ENCODE measurements at regions not wholly inside any gene's neighbourhood (a gene's known extent, or its start where the extent isn't known, plus 50 kb on each side); places are given as distances from the start of the nearest gene placed in this dataset.

DNA sequence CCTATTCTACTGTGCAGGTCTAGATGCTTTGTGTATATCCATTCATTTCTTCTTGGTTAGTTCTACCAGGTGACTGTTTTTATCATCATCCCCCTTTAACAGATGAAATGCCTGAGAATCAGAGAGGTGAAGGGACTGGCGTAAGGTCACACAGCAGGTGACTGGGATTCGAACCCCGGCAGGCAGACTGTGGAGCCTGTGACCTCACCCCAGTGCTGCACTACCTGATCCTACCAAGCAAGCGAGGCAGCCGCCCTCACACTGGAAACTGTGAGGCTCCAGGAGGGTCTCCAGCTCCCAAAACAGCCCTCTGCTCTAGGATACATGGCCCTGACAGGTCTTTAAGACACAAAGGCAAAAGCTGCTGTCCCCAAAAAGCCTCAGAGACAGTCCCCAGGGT lies 91.7 kb downstream of the CHST1 start:
- Histone ChIP-seq H3K4me3 (ENCODE audit: low read length) (no peak overlapping the region), H3K4me1 (ENCODE audit: insufficient read depth, low read length) (peaks cover 16% of the 10 kb centered on the region; the same call in 1 of the 2 replicates), H3K36me3 (ENCODE audit: insufficient read depth, low read length) (no peaks in the 10 kb centered on the region), H3K9me3 (ENCODE audit: insufficient read depth, low read depth, low read length) (no peaks in the 10 kb centered on the region), H3K27me3 (ENCODE audit: insufficient read depth, low read length) (no peaks in the 10 kb centered on the region), H3K9ac (ENCODE audit: low read depth, low read length) (no peak overlapping the region), H3K27ac (ENCODE audit: low read depth, low read length) (no peak overlapping the region)
- 90% methylated on average over 5 of the region's 5 CpGs for WGBS

DNA sequence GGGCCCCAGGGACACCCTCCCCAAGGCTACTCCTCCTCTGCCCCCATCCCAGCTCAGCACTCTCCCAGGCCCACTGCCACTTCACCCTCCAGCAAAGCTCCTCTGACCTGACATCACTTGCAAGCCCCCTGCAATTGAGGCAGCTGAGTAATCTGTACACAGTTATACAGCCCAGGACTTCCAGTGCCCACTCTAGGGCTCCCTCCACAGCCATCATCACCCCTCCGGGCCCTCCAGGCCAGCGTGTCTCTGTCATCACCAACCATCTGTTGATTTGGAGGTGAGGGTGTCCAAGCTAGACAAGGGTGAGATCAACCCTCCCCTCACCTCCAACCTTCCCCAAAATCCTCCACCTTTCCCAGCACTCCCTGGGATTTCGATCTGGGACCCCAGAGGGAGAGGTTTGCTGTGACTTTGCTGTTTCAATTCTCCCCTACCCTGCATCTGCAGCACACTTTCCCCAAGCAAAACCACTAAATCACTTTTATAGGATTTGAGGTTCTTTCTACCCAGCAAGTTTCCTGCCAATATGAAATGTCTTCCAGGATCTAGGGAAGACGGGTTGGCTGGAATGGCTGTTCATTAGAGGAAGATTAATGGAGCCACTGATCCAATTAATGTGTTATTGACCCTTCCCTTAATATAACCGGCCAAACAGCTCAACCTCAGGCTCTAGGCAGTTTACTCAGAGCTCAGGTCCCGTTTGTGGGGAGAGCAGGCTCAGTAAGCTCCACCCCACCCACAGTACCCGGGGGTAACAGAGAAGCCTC lies 92.9 kb downstream of the CHST1 start:
- no peak overlapping the region for H3K9ac ChIP-seq (ENCODE audit: low read depth, low read length)
- peaks cover 8% of the 10 kb centered on the region; the same call in 1 of the 2 replicates for H3K4me1 ChIP-seq (ENCODE audit: insufficient read depth, low read length)
- no peaks in the 10 kb centered on the region for H3K27me3 ChIP-seq (ENCODE audit: insufficient read depth, low read length)
- H3K36me3 ChIP-seq (ENCODE audit: insufficient read depth, low read length), result no peaks in the 10 kb centered on the region
- no peaks in the 10 kb centered on the region for H3K9me3 ChIP-seq (ENCODE audit: insufficient read depth, low read depth, low read length)
- WGBS, result 89% methylated on average over 6 of the region's 7 CpGs
- H3K27ac ChIP-seq (ENCODE audit: low read depth, low read length), result no peak overlapping the region
- H3K4me3 ChIP-seq (ENCODE audit: low read length), result no peak overlapping the region

DNA sequence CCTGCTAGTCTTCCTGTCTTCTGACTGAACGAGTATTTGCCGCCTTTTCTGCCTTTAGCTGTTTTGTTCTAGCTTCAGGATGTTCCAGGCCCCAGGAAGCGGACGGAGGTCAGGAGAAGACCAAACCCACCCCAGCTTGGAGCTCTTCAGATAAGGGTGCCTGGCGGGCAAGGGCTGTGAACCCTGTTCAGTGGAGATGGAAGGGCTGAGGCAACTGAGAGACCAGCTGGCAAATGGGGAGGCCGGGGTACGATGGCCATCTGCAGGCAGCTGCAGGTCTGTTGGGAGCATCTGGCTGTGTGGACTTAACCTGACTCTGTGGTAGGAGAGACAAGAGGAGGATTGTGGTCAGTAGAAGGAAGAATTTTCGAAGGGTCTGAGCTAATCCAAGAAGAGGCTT lies 95.6 kb downstream of the CHST1 start:
- Histone ChIP-seq H3K9ac (ENCODE audit: low read depth, low read length) (no peak overlapping the region), H3K9me3 (ENCODE audit: insufficient read depth, low read depth, low read length) (no peaks in the 10 kb centered on the region), H3K27me3 (ENCODE audit: insufficient read depth, low read length) (no peaks in the 10 kb centered on the region), H3K4me1 (ENCODE audit: insufficient read depth, low read length) (no peaks in the 10 kb centered on the region), H3K36me3 (ENCODE audit: insufficient read depth, low read length) (no peaks in the 10 kb centered on the region), H3K4me3 (ENCODE audit: low read length) (no peak overlapping the region), H3K27ac (ENCODE audit: low read depth, low read length) (no peak overlapping the region)
- 92% methylated on average over 8 of the region's 8 CpGs for WGBS

DNA sequence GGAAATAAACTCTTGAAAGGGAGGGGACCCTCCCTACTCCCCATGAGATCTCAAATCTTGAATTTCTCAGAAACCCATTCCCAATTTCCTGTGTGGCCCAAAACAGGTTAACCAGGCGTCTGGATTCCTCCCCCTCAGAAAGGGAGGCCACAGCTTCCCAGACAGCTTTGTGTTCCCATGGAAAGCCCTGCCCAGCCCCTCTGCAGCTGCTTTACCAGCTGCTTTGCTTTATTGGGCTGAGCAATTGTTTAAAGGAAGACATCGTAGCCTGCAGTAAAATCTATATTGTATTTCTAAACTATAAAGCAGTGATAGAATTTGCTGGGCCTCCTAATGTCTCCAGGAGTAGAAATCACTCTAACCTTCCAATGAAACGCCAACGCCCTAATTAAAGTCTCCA lies 97.4 kb downstream of the CHST1 start:
- Histone ChIP-seq H3K4me1 (ENCODE audit: insufficient read depth, low read length) (no peaks in the 10 kb centered on the region; the same call in 1 of the 2 replicates), H3K9me3 (ENCODE audit: insufficient read depth, low read depth, low read length) (no peaks in the 10 kb centered on the region), H3K27me3 (ENCODE audit: insufficient read depth, low read length) (no peaks in the 10 kb centered on the region), H3K36me3 (ENCODE audit: insufficient read depth, low read length) (no peaks in the 10 kb centered on the region), H3K4me3 (ENCODE audit: low read length) (no peak overlapping the region), H3K27ac (ENCODE audit: low read depth, low read length) (no peak overlapping the region), H3K9ac (ENCODE audit: low read depth, low read length) (no peak overlapping the region)
- WGBS, result 85% methylated on average over 3 of the region's 4 CpGs

DNA sequence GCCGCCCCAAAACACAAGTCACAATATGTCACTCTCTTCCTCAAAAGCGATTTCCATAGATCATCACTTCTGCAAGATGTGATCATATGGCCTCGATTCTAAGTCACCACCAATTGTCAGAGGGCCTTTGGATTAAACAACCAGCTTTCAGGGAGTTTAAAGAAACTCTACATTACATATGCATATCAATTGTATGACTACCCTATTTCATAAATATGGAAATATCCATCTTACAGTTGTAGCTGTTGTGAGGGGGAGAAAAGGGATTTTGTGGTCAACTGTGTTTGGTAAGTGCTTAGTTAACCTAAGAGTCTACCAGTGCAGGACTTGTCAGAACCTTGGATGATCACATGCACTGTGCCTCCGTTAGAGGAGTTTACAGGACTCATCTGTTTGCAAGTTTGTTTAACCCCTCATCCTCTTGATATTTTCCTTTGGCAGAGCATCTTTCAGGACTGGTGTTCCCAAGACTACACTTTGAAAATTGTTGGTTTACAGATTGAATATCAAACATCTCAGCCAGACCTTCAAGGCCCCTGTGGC lies 99.9 kb downstream of the CHST1 start:
- H3K27me3 ChIP-seq (ENCODE audit: insufficient read depth, low read length), result no peaks in the 10 kb centered on the region
- H3K4me1 ChIP-seq (ENCODE audit: insufficient read depth, low read length), result no peaks in the 10 kb centered on the region; the same call in 1 of the 2 replicates
- H3K4me3 ChIP-seq (ENCODE audit: low read length), result no peak overlapping the region
- H3K27ac ChIP-seq (ENCODE audit: low read depth, low read length), result no peak overlapping the region
- WGBS, result 91% methylated on average over 4 of the region's 4 CpGs
- no peak overlapping the region for H3K9ac ChIP-seq (ENCODE audit: low read depth, low read length)
- no peaks in the 10 kb centered on the region for H3K36me3 ChIP-seq (ENCODE audit: insufficient read depth, low read length)
- no peaks in the 10 kb centered on the region for H3K9me3 ChIP-seq (ENCODE audit: insufficient read depth, low read depth, low read length)

DNA sequence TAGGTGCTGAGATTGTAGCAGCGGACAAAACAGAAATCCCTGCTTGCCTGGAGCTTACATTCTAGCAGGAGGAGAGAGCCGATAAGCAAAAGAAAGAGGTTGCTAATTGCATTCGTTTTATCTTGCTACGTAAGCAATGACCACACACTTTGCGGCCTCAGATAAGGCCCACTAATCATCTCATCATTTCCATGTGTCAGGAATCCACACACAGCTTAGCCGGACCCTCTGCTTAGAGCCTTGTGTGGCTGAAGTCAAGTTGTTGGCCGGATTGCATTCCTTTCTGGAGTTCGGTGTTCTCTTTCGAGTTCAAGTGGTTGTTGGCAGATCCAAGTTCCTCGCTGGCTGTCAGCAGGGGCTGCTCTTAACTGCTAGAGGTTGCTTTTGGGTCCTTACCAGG lies 101.6 kb downstream of the CHST1 start:
- 69% methylated on average over 10 of the region's 10 CpGs for WGBS
- Histone ChIP-seq H3K9me3 (ENCODE audit: insufficient read depth, low read depth, low read length) (no peaks in the 10 kb centered on the region), H3K36me3 (ENCODE audit: insufficient read depth, low read length) (no peaks in the 10 kb centered on the region), H3K27ac (ENCODE audit: low read depth, low read length) (no peak overlapping the region), H3K27me3 (ENCODE audit: insufficient read depth, low read length) (no peaks in the 10 kb centered on the region), H3K9ac (ENCODE audit: low read depth, low read length) (no peak overlapping the region), H3K4me1 (ENCODE audit: insufficient read depth, low read length) (peaks cover 3% of the 10 kb centered on the region; the same call in 1 of the 2 replicates), H3K4me3 (ENCODE audit: low read length) (no peak overlapping the region)

DNA sequence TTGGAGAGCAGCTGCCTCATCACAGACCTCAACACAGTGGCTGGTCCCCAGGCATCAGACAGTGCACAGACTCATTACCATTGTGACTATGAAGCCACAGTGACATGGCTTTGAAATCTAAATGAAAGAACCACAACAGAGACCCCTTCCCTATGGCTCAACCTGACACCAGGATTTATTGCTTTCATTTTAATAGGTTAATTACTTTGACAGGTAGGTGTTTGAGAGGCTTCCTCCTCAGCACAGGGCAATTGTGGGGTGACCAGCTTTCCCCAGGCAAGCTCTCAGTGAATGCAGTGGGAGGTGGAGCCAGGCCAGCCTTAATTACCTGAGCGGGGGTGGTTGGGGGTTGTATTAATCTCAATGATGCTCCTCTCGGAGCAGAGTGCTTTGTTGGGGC lies 102.3 kb downstream of the CHST1 start:
- no peaks in the 10 kb centered on the region for H3K27me3 ChIP-seq (ENCODE audit: insufficient read depth, low read length)
- peaks cover 3% of the 10 kb centered on the region; the same call in 1 of the 2 replicates for H3K4me1 ChIP-seq (ENCODE audit: insufficient read depth, low read length)
- no peaks in the 10 kb centered on the region for H3K9me3 ChIP-seq (ENCODE audit: insufficient read depth, low read depth, low read length)
- no peak overlapping the region for H3K27ac ChIP-seq (ENCODE audit: low read depth, low read length)
- 89% methylated on average over 2 of the region's 2 CpGs for WGBS
- no peak overlapping the region for H3K9ac ChIP-seq (ENCODE audit: low read depth, low read length)
- H3K36me3 ChIP-seq (ENCODE audit: insufficient read depth, low read length), result no peaks in the 10 kb centered on the region
- H3K4me3 ChIP-seq (ENCODE audit: low read length), result no peak overlapping the region

DNA sequence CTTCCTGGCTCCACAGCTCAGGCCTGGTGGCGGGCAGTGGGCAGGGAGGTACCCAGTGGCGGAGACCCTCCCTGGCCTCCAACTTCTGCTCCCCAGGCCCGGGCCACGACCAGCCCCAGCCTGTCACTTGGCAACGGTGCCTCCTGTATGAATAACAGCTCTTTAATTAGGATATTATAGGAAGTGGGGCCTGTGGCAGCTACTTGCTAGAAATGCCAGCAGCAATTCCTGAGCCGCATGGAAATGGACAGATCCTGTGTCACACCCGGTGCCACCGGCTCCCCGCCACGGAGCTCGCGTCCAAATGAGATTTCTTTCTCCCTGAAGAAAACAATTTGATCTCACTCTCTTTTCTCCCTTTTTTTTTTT lies 104.5 kb downstream of the CHST1 start:
- H3K9me3 ChIP-seq (ENCODE audit: insufficient read depth, low read depth, low read length), result no peaks in the 10 kb centered on the region
- H3K4me1 ChIP-seq (ENCODE audit: insufficient read depth, low read length), result peaks cover 3% of the 10 kb centered on the region; the same call in 1 of the 2 replicates
- 87% methylated on average over 12 of the region's 12 CpGs for WGBS
- no peak overlapping the region for H3K27ac ChIP-seq (ENCODE audit: low read depth, low read length)
- H3K9ac ChIP-seq (ENCODE audit: low read depth, low read length), result no peak overlapping the region
- no peaks in the 10 kb centered on the region for H3K27me3 ChIP-seq (ENCODE audit: insufficient read depth, low read length)
- H3K4me3 ChIP-seq (ENCODE audit: low read length), result no peak overlapping the region
- H3K36me3 ChIP-seq (ENCODE audit: insufficient read depth, low read length), result no peaks in the 10 kb centered on the region

DNA sequence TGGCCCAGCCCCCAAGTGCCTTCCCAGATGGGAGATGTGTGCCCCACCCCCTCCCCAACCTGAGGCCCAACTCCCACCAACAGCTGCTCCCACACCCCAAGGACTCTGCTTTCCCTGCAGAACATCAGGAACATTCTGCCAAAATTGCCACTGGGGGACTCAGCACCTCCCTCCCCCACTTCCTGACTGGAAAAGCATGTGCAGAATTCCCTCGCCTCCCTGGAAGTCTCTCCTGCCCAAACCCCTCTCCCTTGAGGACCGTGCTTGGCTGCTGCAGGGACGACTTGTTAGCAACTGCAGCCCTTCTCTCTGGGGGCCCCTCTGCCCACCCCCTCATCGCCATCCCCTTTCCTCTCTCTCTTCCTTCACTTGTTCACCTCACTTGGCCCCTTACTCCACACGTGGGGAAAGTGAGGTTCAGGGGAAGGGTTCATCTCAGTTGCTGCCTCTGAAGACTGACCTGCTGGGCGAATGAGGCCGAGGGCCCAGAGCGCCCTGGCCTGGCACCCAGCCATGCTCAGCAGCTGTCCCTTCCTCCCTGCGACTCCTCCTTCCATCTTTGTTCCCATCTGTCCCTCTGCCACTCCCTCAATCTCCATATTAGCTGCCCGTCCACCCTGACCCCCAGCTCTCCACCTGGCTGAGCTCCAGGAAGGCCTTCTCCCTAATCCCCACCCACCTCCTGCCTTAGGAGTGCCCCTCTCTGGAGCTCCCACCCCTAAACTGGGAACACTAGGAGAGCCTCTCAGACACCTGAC lies 105.1 kb downstream of the CHST1 start:
- no peak overlapping the region for H3K9ac ChIP-seq (ENCODE audit: low read depth, low read length)
- peaks cover 3% of the 10 kb centered on the region; the same call in 1 of the 2 replicates for H3K4me1 ChIP-seq (ENCODE audit: insufficient read depth, low read length)
- no peaks in the 10 kb centered on the region for H3K27me3 ChIP-seq (ENCODE audit: insufficient read depth, low read length)
- H3K9me3 ChIP-seq (ENCODE audit: insufficient read depth, low read depth, low read length), result no peaks in the 10 kb centered on the region
- 74% methylated on average over 10 of the region's 10 CpGs for WGBS
- no peak overlapping the region for H3K27ac ChIP-seq (ENCODE audit: low read depth, low read length)
- no peaks in the 10 kb centered on the region for H3K36me3 ChIP-seq (ENCODE audit: insufficient read depth, low read length)
- H3K4me3 ChIP-seq (ENCODE audit: low read length), result no peak overlapping the region

DNA sequence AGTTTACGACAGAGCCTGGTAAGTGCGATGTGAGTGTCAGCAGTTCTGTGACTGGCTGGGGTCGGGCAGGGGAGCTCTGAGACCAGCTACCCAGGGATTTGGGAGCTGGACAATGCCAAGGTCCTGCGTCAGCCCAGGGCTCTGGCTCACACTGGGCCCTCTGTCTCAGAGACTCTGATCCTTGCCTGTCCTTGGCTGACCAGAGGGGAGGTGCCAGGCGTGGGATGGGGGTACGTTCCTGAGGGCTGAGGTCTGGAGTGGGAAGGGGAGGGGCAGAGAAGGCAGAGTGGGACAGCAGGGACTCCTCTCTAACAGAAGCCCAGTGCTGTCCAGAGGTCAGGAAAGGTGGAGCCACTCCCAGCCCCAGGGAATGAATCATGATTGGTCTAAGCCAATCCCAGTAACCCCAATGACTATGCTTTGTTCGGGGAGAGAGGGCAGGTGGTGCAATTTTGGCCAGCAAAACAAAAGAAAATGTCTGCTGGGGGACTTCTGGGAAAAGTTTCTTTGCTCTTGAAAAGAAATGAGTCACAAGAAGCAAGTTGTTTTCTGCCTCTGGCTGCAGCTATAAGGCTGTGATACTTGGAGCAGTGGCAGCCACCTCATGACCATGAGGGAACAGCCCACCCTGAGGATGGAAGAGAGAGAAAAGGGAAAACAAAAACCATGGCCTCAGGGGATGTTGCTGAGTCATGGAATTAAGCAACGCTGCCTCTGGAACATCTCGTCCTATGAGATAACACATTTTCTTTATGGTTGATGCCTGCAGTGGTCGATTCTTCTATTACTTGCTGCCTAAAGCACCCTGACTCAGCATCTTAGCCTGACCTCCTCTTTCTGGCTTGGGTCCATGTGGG lies 108.3 kb downstream of the CHST1 start:
- Histone ChIP-seq H3K36me3 (ENCODE audit: insufficient read depth, low read length) (no peaks in the 10 kb centered on the region), H3K27me3 (ENCODE audit: insufficient read depth, low read length) (no peaks in the 10 kb centered on the region), H3K4me3 (ENCODE audit: low read length) (no peak overlapping the region), H3K9ac (ENCODE audit: low read depth, low read length) (no peak overlapping the region), H3K4me1 (ENCODE audit: insufficient read depth, low read length) (peaks cover 3% of the 10 kb centered on the region; the same call in 1 of the 2 replicates), H3K27ac (ENCODE audit: low read depth, low read length) (no peak overlapping the region), H3K9me3 (ENCODE audit: insufficient read depth, low read depth, low read length) (no peaks in the 10 kb centered on the region)
- 82% methylated on average over 10 of the region's 10 CpGs for WGBS

All from HUES64 (cell line).